Endothelial cell of umbilical vein (primary cell): ENCODE measurements at regions not wholly inside any gene's neighbourhood (a gene's known extent, or its start where the extent isn't known, plus 50 kb on each side); places are given as distances from the start of the nearest gene placed in this dataset.

ENCODE experiments used
- BruUV-seq: library from RNA; stranded (reverse); fragments of 400-500 nt; replicated peaks from 2 replicates; lab custom pipeline; 2021; lab: Mats Ljungman, UMichigan
- CTCF ChIA-PET: fragments of 300-600, 350-600 bp; sonication (Branson Sonifier 250); formaldehyde crosslinking; loops from one replicate; lab custom pipeline; 2021; ENCODE audit warnings: antibody characterized with exemption, inconsistent platforms; lab: Charles Lee
- POLR2A ChIA-PET: fragments of 300-600, 350-600 bp; sonication (Branson Sonifier 250); formaldehyde crosslinking; loops from one replicate; lab custom pipeline; 2021; ENCODE audit warnings: antibody characterized with exemption, inconsistent platforms; lab: Charles Lee
- DNase-seq: peaks from one replicate; pipeline ENCODE4 v3.0.0-alpha.2; 2011; ENCODE audit warnings: low read depth, low spot score
- FAIRE-seq: peaks from 2 replicates; lab custom pipeline; 2011; peaks lifted over from hg19 to GRCh38; lab: Jason Lieb, UNC
- H2AFZ ChIP-seq: 2 replicates; pipeline ENCODE4 v1.6.0; 2012; ENCODE audit warnings: low read depth, low read length, control low read depth, inconsistent platforms
- H3K27ac ChIP-seq: 2 replicates; pipeline ENCODE4 v1.5.1; 2011; ENCODE audit warnings: low read depth, mild to moderate bottlenecking, control low read depth, low read length, moderate library complexity; ENCODE audit not compliant: insufficient read depth
- H3K27me3 ChIP-seq, 2 experiments: 2 replicates each; pipeline versions ENCODE4 v1.6.0 to v1.6.1; 2011; ENCODE audit warnings: low read length in 2 of 2, mixed read lengths in 1 of 2; ENCODE audit not compliant: control insufficient read depth in 2 of 2, insufficient read depth in 2 of 2
- H3K36me3 ChIP-seq, 2 experiments: 2 replicates in 1 of 2; 3 replicates in 1 of 2; pipeline ENCODE4 v1.5.1; 2011; ENCODE audit warnings: low read length in 2 of 2, mild to moderate bottlenecking in 1 of 2, moderate library complexity in 1 of 2; ENCODE audit not compliant: control insufficient read depth in 2 of 2, insufficient read depth in 2 of 2; ENCODE audit errors: extremely low read depth in 1 of 2
- H3K4me1 ChIP-seq: 3 replicates; pipeline ENCODE4 v1.5.1; 2011; ENCODE audit warnings: mild to moderate bottlenecking, low read length; ENCODE audit not compliant: control insufficient read depth, insufficient read depth; ENCODE audit errors: extremely low read depth
- H3K4me2 ChIP-seq: 2 replicates; pipeline ENCODE4 v1.6.1; 2011; ENCODE audit warnings: low read length, control low read depth, mixed read lengths; ENCODE audit not compliant: insufficient read depth
- H3K4me3 ChIP-seq, 3 experiments: fragments of 200-600 bp in 1 of 3; sonication (generic), shearing (Covaris generic) in 1 of 3; replicated peaks in 1 of 3; 2 replicates each; pipeline ENCODE4 v1.5.1; 2011 to 2016; ENCODE audit warnings: control low read depth in 3 of 3, low read length in 3 of 3, mild to moderate bottlenecking in 2 of 3, inconsistent platforms in 1 of 3, low read depth in 1 of 3, moderate library complexity in 1 of 3; ENCODE audit not compliant: insufficient read depth in 1 of 3
- H3K79me2 ChIP-seq: 2 replicates; pipeline ENCODE4 v1.6.0; 2012; ENCODE audit warnings: low read length, inconsistent platforms; ENCODE audit not compliant: control insufficient read depth, insufficient read depth
- H3K9ac ChIP-seq: replicated peaks from 2 replicates; pipeline ENCODE3; 2011; ENCODE audit warnings: low read length, control low read depth; ENCODE audit not compliant: insufficient read depth; ENCODE audit errors: extremely low read depth
- H3K9me1 ChIP-seq: replicated peaks from 3 replicates; pipeline ENCODE4 v1.6.0; 2011; ENCODE audit warnings: mild to moderate bottlenecking, low read length; ENCODE audit not compliant: control insufficient read depth, insufficient read depth; ENCODE audit errors: extremely low read depth
- H3K9me3 ChIP-seq: replicated peaks from 2 replicates; pipeline ENCODE4 v1.5.1; 2012; ENCODE audit warnings: low read length, inconsistent platforms; ENCODE audit not compliant: control insufficient read depth, insufficient read depth
- H4K20me1 ChIP-seq: replicated peaks from 2 replicates; pipeline ENCODE3; 2011; ENCODE audit warnings: mild to moderate bottlenecking, low read length; ENCODE audit not compliant: control insufficient read depth, insufficient read depth; ENCODE audit errors: extremely low read depth
- EZH2 ChIP-seq: IDR thresholded peaks from 2 replicates; pipeline ENCODE4 v1.6.1; 2012; ENCODE audit warnings: borderline replicate concordance, low read depth, mild to moderate bottlenecking, moderate library complexity, low read length, inconsistent platforms; ENCODE audit not compliant: severe bottlenecking
- FOS ChIP-seq: IDR thresholded peaks from 2 replicates; pipeline ENCODE4 v1.6.1; 2011; ENCODE audit warnings: mild to moderate bottlenecking, low read length, moderate library complexity, borderline replicate concordance; ENCODE audit not compliant: insufficient read depth
- GATA2 ChIP-seq: IDR thresholded peaks from 2 replicates; pipeline ENCODE4 v1.7.0; 2011; ENCODE audit warnings: low read depth, mild to moderate bottlenecking, moderate library complexity, mixed read lengths, low read length; ENCODE audit not compliant: insufficient read length, insufficient read depth
- JUN ChIP-seq: IDR thresholded peaks from 2 replicates; pipeline ENCODE4 v1.6.1; 2011; ENCODE audit warnings: borderline replicate concordance, low read depth; ENCODE audit not compliant: insufficient read length, insufficient read depth
- MYC ChIP-seq: IDR thresholded peaks from one replicate; pipeline ENCODE4 v1.6.1; 2011; ENCODE audit warnings: mild to moderate bottlenecking, low read depth, low read length
- POLR2A ChIP-seq: IDR thresholded peaks from 2 replicates; pipeline ENCODE4 v1.6.1; 2012; ENCODE audit warnings: low read depth, mild to moderate bottlenecking, control low read depth, low read length
- POLR2AphosphoS5 ChIP-seq: IDR thresholded peaks from 2 replicates; pipeline ENCODE4 v1.6.1; 2012; ENCODE audit warnings: low read depth, mild to moderate bottlenecking, control low read depth, low read length, moderate library complexity; ENCODE audit not compliant: insufficient read depth
- dilution Hi-C: fragments of 300-500 bp; cut with MboI; formaldehyde crosslinking; loops from one replicate; pipeline ENCODE4 v1.15.0; 2019; ENCODE audit warnings: low sequenced_read_pairs; ENCODE audit not compliant: extremely low pct_ligation_motif_present
- intact Hi-C: fragments of 100-400 bp; cut with micrococcal nuclease; formaldehyde crosslinking; loops from one replicate; pipeline ENCODE4 v1.10.0; 2022
- TF ChIP-seq, protein P1 (sequence below): IDR thresholded peaks from 2 replicates; pipeline ENCODE4 v1.6.1; 2011; ENCODE audit not compliant: insufficient read depth, insufficient read length
- TF ChIP-seq, protein P2 (sequence below), 2 donors: IDR thresholded peaks; 1 replicate in 1 of 2; 2 replicates in 1 of 2; pipeline ENCODE4 v1.5.1; 2011; ENCODE audit warnings: low read length in 2 of 2, mild to moderate bottlenecking in 2 of 2, moderate library complexity in 2 of 2, control low read depth in 1 of 2, inconsistent platforms in 1 of 2, low read depth in 1 of 2; ENCODE audit not compliant: insufficient read depth in 1 of 2; ENCODE audit errors: extremely low read depth in 1 of 2

DNA sequence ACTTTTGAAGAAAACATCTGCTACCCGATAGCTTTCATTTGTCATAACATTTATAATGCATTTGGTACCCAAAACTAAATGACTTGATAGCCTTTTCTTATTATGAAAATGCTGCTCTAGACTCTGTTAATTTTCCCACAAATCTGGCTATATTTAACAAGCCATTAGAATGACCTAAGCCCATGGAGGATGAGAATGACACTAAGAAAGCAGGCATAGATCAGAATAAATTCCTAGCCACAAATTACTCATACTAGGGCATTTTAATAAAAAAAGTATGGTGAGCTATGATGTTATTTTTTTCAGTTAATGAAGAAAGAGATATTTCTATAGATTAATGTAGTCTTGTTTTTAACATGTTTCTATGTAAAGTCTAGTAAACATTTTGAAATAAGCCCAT is 1728.3 kb downstream of the SUCLG1 start:
- intact Hi-C loops (no loop called here), dilution Hi-C loops (no loop called here)
- no peak overlapping the region for H3K27ac ChIP-seq
- FAIRE-seq (no peak), DNase-seq (no peak)
- no peaks in the 10 kb centered on the region for H3K36me3 ChIP-seq
- BruUV-seq, result no TSS peak
- no peaks in the 10 kb centered on the region for H3K79me2 ChIP-seq
- TF ChIP-seq POLR2AphosphoS5 (no peak), GATA2 (no peak), FOS (no peak), MYC (no peak), POLR2A (no peak), EZH2 (no peak), JUN (no peak)
- TF ChIP-seq, protein P1, sequence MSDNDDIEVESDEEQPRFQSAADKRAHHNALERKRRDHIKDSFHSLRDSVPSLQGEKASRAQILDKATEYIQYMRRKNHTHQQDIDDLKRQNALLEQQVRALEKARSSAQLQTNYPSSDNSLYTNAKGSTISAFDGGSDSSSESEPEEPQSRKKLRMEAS, result no peak
- TF ChIP-seq, protein P2, sequence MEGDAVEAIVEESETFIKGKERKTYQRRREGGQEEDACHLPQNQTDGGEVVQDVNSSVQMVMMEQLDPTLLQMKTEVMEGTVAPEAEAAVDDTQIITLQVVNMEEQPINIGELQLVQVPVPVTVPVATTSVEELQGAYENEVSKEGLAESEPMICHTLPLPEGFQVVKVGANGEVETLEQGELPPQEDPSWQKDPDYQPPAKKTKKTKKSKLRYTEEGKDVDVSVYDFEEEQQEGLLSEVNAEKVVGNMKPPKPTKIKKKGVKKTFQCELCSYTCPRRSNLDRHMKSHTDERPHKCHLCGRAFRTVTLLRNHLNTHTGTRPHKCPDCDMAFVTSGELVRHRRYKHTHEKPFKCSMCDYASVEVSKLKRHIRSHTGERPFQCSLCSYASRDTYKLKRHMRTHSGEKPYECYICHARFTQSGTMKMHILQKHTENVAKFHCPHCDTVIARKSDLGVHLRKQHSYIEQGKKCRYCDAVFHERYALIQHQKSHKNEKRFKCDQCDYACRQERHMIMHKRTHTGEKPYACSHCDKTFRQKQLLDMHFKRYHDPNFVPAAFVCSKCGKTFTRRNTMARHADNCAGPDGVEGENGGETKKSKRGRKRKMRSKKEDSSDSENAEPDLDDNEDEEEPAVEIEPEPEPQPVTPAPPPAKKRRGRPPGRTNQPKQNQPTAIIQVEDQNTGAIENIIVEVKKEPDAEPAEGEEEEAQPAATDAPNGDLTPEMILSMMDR (IDR thresholded peaks at IDR 0.05; ENCODE audit: extremely low read depth in 1 of 2, insufficient read depth in 1 of 2, low read depth in 1 of 2, low read length in 2 of 2), result no peak
- ChIA-PET POLR2A (no interaction called here), CTCF (no interaction called here)
- no peak overlapping the region for H3K4me2 ChIP-seq
- H3K27me3 ChIP-seq, result no peaks in the 10 kb centered on the region
- no peaks in the 10 kb centered on the region for H3K4me1 ChIP-seq
- no peak overlapping the region for H2AFZ ChIP-seq
- no peak overlapping the region for H3K4me3 ChIP-seq
- H3K9ac ChIP-seq, result no peak overlapping the region
- no peaks in the 10 kb centered on the region for H3K9me1 ChIP-seq
- no peaks in the 10 kb centered on the region for H4K20me1 ChIP-seq
- no peaks in the 10 kb centered on the region for H3K9me3 ChIP-seq
